ENCODE measurements at regions not wholly inside any gene's neighbourhood (a gene's known extent, or its start where the extent isn't known, plus 50 kb on each side); places are given as distances from the start of the nearest gene placed in this dataset.

GRCh38 chr5:92574023-92574422 lies 1007.0 kb downstream of the NR2F1-AS1 start:
- no peak for TF ChIP-seq CTCF (IDR thresholded peaks at IDR 0.05; ENCODE audit: low read depth, low read length)
- DNase-seq (ENCODE audit: extremely low read depth, low read depth) = no peak

GRCh38 chr5:92568522-92568921 lies 1012.5 kb downstream of the NR2F1-AS1 start:
- TF ChIP-seq CTCF (IDR thresholded peaks at IDR 0.05; ENCODE audit: low read depth, low read length) = no peak
- DNase-seq (ENCODE audit: extremely low read depth, low read depth) = no peak

- DNase-seq (ENCODE audit: extremely low read depth, low read depth) = no peak
These were observed 1013.1 kb downstream of the NR2F1-AS1 start for GRCh38 chr5:92567831-92568450.

GRCh38 chr5:92566113-92566786 lies 1014.8 kb downstream of the NR2F1-AS1 start:
- no peak for TF ChIP-seq CTCF (IDR thresholded peaks at IDR 0.05; ENCODE audit: low read depth, low read length)
- no peak for DNase-seq (ENCODE audit: extremely low read depth, low read depth)

More at GRCh38 chr5:92567831-92568450, 1013.1 kb downstream of the NR2F1-AS1 start:
- TF ChIP-seq CTCF (IDR thresholded peaks at IDR 0.05; ENCODE audit: low read depth, low read length) = no peak

GRCh38 chr5:92565673-92566072 lies 1015.3 kb downstream of the NR2F1-AS1 start:
- no peak for DNase-seq (ENCODE audit: extremely low read depth, low read depth)
- TF ChIP-seq CTCF (IDR thresholded peaks at IDR 0.05; ENCODE audit: low read depth, low read length) = no peak

- no peak for TF ChIP-seq CTCF (IDR thresholded peaks at IDR 0.05; ENCODE audit: low read depth, low read length)
- no peak for DNase-seq (ENCODE audit: extremely low read depth, low read depth)
These were observed 1019.0 kb downstream of the NR2F1-AS1 start for GRCh38 chr5:92562065-92562464.

GRCh38 chr5:92561411-92561959 lies 1019.5 kb downstream of the NR2F1-AS1 start:
- DNase-seq (ENCODE audit: extremely low read depth, low read depth) = no peak
- TF ChIP-seq CTCF (IDR thresholded peaks at IDR 0.05; ENCODE audit: low read depth, low read length) = no peak
